ENCODE measurements at regions not wholly inside any gene's neighbourhood (a gene's known extent, or its start where the extent isn't known, plus 50 kb on each side); places are given as distances from the start of the nearest gene placed in this dataset.

DNA sequence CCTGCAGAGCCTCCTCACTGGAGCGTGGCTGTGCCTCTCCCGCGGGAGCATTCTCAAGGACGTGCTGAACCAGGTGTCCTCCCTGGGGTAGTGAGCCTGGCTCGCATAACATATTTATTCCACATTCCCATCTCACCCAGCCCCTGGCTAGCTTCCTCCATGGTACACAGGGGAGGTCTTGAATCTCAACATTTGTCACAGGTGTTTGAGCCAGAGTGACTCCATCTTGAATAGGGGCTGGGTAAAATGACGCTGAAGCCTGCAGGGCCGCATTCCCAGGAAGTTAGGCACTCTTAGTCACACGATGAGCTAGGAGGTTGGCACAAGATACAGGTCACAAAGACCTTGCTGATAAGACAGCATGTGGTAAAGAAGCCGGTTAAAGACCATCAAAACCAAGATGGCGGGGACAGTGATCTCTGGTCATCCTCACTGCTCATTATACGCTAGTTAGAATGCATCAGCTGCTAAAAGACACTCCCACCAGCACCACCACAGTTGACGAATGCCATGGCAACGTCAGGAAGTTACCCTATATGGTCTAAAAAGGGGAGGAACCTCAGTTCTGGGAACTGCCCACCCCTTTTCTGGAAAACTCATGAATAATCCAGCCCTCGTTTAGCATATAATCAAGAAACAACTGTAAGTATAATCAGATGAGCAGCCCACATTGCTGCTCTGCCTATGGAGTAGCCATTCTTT lies 273.8 kb upstream of the IRX4 start:
- TF ChIP-seq, protein P1, sequence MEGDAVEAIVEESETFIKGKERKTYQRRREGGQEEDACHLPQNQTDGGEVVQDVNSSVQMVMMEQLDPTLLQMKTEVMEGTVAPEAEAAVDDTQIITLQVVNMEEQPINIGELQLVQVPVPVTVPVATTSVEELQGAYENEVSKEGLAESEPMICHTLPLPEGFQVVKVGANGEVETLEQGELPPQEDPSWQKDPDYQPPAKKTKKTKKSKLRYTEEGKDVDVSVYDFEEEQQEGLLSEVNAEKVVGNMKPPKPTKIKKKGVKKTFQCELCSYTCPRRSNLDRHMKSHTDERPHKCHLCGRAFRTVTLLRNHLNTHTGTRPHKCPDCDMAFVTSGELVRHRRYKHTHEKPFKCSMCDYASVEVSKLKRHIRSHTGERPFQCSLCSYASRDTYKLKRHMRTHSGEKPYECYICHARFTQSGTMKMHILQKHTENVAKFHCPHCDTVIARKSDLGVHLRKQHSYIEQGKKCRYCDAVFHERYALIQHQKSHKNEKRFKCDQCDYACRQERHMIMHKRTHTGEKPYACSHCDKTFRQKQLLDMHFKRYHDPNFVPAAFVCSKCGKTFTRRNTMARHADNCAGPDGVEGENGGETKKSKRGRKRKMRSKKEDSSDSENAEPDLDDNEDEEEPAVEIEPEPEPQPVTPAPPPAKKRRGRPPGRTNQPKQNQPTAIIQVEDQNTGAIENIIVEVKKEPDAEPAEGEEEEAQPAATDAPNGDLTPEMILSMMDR (IDR thresholded peaks at IDR 0.05; ENCODE audit: control extremely low read depth in 1 of 3, insufficient read depth in 1 of 3, low read depth in 1 of 3, low read length in 3 of 3): no peak
- TF ChIP-seq, protein P2, sequence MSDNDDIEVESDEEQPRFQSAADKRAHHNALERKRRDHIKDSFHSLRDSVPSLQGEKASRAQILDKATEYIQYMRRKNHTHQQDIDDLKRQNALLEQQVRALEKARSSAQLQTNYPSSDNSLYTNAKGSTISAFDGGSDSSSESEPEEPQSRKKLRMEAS (IDR thresholded peaks at IDR 0.05): no peak
- TF ChIP-seq SRF (IDR thresholded peaks at IDR 0.05; ENCODE audit: low read depth, low read length): no peak
- TF ChIP-seq POLR2A (IDR thresholded peaks at IDR 0.05; ENCODE audit: control extremely low read depth in 1 of 2, low read depth in 2 of 2, low read length in 2 of 2): no peak
- TF ChIP-seq KDM1A (IDR thresholded peaks at IDR 0.05; ENCODE audit: borderline replicate concordance, low read length): no peak

Measured in H1 (cell line).